Heart left ventricle (tissue), 13 donors: ENCODE measurements at regions not wholly inside any gene's neighbourhood (a gene's known extent, or its start where the extent isn't known, plus 50 kb on each side); places are given as distances from the start of the nearest gene placed in this dataset.

Experiments
- POLR2A ChIP-seq, 2 donors: fragments of 450-650 bp; IDR thresholded peaks; one replicate each; pipeline ENCODE4 v1.6.1; 2017; ENCODE audit warnings: antibody characterized with exemption in 2 of 2, mild to moderate bottlenecking in 2 of 2, moderate library complexity in 2 of 2
- TF ChIP-seq, protein P1 (sequence below), 12 donors: fragments of 200-600 bp; sonication (generic) in 4 of 12; IDR thresholded peaks; one replicate each; pipeline versions ENCODE4 v1.5.0 to v1.8.0; 2018 to 2022; ENCODE audit warnings: antibody characterized with exemption in 12 of 12, mild to moderate bottlenecking in 5 of 12
- donor health status: ischemic (EF 13 %, LVEDD 7.1; RV severe dilation, severe dysfunction).
- donor health status: DM: no; HTN: yes; CAD: no.
- donor health status: DM: no; HTN: no; CAD: no.
- donor health status: ischemic (EF 25% LVEDD 6.9; RV normal size, moderate dysfunction).
- donor health status: ischemic (EF 25% LVEDD 5.7; RV mildly dilated, moderate dysfunction).
- donor health status: ischemic (EF 35%, LVEDD 5.7; RV mildly dilated, moderate dysfunction).
- donor health status: nonischemic (EF 11% LVEDD 7.7; RV severe dilation, severe dysfunction).
- donor health status: DM: yes; HTN: yes; CAD: no.
- donor health status: PGD.
- donor health status: ischemic (EF 29% LVEDD 5.4; RV normal size, mild dysfunction).
- donor health status: nonischemic (EF 23%, LVEDD 6.1; RV moderate dilation, normal function).

DNA sequence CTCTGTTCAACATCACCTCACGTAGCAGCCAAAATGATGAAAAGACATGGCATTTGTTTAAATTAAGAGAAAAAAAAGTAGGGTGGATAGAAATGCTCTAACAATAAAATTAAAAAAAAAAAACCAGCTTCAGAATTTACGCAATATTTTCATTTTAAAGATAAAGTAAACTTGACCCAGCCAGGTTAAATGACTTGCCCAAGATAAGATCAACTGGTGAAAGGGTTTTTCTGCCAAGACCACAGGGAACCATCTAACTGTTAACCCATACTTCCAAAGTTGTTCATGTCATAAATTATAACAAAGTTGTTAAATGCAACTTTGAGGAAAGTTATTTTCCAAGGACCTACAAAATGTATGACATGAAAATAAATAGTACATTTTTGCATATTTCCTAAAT is 129.6 kb upstream of the SOX5 start:
- TF ChIP-seq, protein P1, sequence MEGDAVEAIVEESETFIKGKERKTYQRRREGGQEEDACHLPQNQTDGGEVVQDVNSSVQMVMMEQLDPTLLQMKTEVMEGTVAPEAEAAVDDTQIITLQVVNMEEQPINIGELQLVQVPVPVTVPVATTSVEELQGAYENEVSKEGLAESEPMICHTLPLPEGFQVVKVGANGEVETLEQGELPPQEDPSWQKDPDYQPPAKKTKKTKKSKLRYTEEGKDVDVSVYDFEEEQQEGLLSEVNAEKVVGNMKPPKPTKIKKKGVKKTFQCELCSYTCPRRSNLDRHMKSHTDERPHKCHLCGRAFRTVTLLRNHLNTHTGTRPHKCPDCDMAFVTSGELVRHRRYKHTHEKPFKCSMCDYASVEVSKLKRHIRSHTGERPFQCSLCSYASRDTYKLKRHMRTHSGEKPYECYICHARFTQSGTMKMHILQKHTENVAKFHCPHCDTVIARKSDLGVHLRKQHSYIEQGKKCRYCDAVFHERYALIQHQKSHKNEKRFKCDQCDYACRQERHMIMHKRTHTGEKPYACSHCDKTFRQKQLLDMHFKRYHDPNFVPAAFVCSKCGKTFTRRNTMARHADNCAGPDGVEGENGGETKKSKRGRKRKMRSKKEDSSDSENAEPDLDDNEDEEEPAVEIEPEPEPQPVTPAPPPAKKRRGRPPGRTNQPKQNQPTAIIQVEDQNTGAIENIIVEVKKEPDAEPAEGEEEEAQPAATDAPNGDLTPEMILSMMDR (IDR thresholded peaks at IDR 0.05): no peak
- no peak for TF ChIP-seq POLR2A (IDR thresholded peaks at IDR 0.05)
